ENCODE measurements at regions not wholly inside any gene's neighbourhood (a gene's known extent, or its start where the extent isn't known, plus 50 kb on each side); places are given as distances from the start of the nearest gene placed in this dataset.
"Not testable (repeated sequence)": the region's sequence is repeated elsewhere in the genome, so short reads cannot be mapped to it uniquely, and the experiment has no call there.

- Histone ChIP-seq H3K27ac (no peak overlapping the region), H3K4me2 (no peak overlapping the region), H3K27me3 (no peaks in the 10 kb centered on the region), H4K20me1 (no peaks in the 10 kb centered on the region), H3K9ac (no peak overlapping the region), H3K36me3 (no peaks in the 10 kb centered on the region), H3K4me3 (no peak overlapping the region), H3K4me1 (no peaks in the 10 kb centered on the region), H3K9me3 (replicated peaks in 1 of 11) (no peaks in the 10 kb centered on the region)
- TF ChIP-seq Cebpa-rat (IDR thresholded peaks at IDR 0.05) = no peak
Observed at GRCh38 chr6:94588301-94588700, 989.0 kb upstream of the MANEA start.

DNA sequence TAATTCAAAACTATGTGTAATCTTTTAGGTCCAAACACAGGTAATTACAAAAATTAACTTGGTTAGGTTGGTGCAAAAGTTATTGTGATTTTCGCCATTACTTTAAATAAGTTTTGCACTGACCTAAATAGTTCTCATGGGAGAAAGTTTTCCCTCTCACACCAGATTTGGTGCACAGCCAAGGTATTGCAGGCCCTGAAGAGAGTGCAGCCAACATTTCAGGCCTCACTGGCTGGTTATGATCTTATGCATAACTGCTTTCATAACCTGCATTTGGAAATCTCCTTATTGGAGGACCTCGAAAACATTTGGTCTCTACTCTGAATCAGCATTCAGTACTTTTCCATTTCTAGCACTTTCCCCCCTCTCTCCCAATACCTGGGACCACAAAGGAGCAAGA, 993.1 kb upstream of the MANEA start:
- Histone ChIP-seq H3K4me2 (no peak overlapping the region), H3K4me3 (no peak overlapping the region), H3K36me3 (no peaks in the 10 kb centered on the region), H3K27ac (no peak overlapping the region), H3K27me3 (no peaks in the 10 kb centered on the region), H3K9ac (no peak overlapping the region), H4K20me1 (no peaks in the 10 kb centered on the region), H3K9me3 (replicated peaks in 1 of 11) (no peaks in the 10 kb centered on the region), H3K4me1 (no peaks in the 10 kb centered on the region)
- no peak for TF ChIP-seq Cebpa-rat (IDR thresholded peaks at IDR 0.05)

DNA sequence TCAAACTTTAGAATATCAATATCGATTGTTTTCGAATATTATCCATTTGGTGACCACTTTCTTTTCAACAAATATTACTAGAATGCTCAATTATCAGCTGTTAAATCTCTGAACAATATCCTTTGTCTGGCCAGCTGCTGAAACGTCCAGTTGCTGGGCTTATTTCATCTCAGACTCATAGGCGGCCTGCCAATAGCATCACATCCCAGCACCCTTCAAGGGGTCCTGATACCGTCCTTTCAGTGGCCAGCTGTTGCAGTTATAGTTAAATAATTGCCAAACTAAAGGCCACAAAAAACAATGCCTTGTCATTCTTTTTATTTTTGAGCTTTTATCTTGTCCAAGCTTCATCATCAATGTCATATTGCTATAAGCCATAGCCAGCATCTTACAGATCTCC, 1006.8 kb upstream of the MANEA start:
- no peak for TF ChIP-seq Cebpa-rat (IDR thresholded peaks at IDR 0.05)

GRCh38 chr6:94562846-94563245, 1014.5 kb upstream of the MANEA start:
- H4K20me1 ChIP-seq = no peaks in the 10 kb centered on the region
- no peaks in the 10 kb centered on the region for H3K27me3 ChIP-seq
- H3K4me1 ChIP-seq = 0 out of 20 replicates have a peak, but pooled peaks cover 0 to 7% (median 0%) of the 10 kb centered on the region in 10 experiments
- TF ChIP-seq Cebpa-rat (IDR thresholded peaks at IDR 0.05) = no peak
- no peak overlapping the region for H3K9ac ChIP-seq
- no peaks in the 10 kb centered on the region for H3K36me3 ChIP-seq
- no peaks in the 10 kb centered on the region for H3K9me3 ChIP-seq (replicated peaks in 1 of 11)
- no peak overlapping the region for H3K27ac ChIP-seq
- H3K4me3 ChIP-seq = no peak overlapping the region
- no peak overlapping the region for H3K4me2 ChIP-seq

More for the DNA sequence above, 1006.8 kb upstream of the MANEA start:
- no peak overlapping the region for H3K4me2 ChIP-seq
- H3K27ac ChIP-seq = no peak overlapping the region
- H3K4me1 ChIP-seq = no peaks in the 10 kb centered on the region
- H3K4me3 ChIP-seq = no peak overlapping the region
- H3K27me3 ChIP-seq = no peaks in the 10 kb centered on the region
- H3K9me3 ChIP-seq (replicated peaks in 1 of 11) = no peaks in the 10 kb centered on the region
- no peaks in the 10 kb centered on the region for H3K36me3 ChIP-seq
- no peaks in the 10 kb centered on the region for H4K20me1 ChIP-seq
- no peak overlapping the region for H3K9ac ChIP-seq

- H3K9ac ChIP-seq = no peak overlapping the region
- H3K4me2 ChIP-seq = no peak overlapping the region
- 0 out of 20 replicates have a peak, but pooled peaks cover 0 to 7% (median 0%) of the 10 kb centered on the region in 10 experiments for H3K4me1 ChIP-seq
- no peaks in the 10 kb centered on the region for H3K9me3 ChIP-seq (replicated peaks in 1 of 11)
- H3K27ac ChIP-seq = no peak overlapping the region
- TF ChIP-seq Cebpa-rat (IDR thresholded peaks at IDR 0.05) = no peak
- H3K27me3 ChIP-seq = no peaks in the 10 kb centered on the region
- H3K4me3 ChIP-seq = no peak overlapping the region
- no peaks in the 10 kb centered on the region for H3K36me3 ChIP-seq
- no peaks in the 10 kb centered on the region for H4K20me1 ChIP-seq
Observed at GRCh38 chr6:94559829-94560537, 1017.4 kb upstream of the MANEA start.

- not testable (repeated sequence) for H3K27me3 ChIP-seq; H3K4me2 ChIP-seq; H3K27ac ChIP-seq; H3K4me1 ChIP-seq; H3K9me3 ChIP-seq (replicated peaks in 1 of 11); H3K9ac ChIP-seq; H4K20me1 ChIP-seq; H3K36me3 ChIP-seq; H3K4me3 ChIP-seq
Observed at GRCh38 chr6:94557207-94557606, 1020.1 kb upstream of the MANEA start.

DNA sequence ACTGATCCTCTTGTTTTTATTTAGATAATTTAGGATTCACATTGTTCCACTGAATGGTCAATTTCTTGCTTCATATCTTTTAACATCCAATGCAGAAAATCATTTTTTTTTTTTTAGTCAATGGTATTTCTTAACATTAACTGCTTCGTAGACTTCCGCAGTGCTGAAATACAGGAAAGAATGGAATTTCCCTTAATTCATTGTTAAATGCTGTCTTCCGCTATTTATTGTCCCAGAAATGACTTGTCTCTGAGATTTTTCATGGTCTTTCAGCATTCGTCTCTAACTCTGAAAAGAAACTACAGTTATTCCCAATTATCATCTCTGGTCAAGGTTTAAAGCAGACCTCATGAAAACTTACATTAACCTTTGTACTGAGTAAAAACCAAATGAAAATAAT, 1029.1 kb upstream of the MANEA start:
- TF ChIP-seq Cebpa-rat (IDR thresholded peaks at IDR 0.05) = no peak
- no peaks in the 10 kb centered on the region for H4K20me1 ChIP-seq
- no peak overlapping the region for H3K4me2 ChIP-seq
- no peaks in the 10 kb centered on the region for H3K4me1 ChIP-seq
- no peaks in the 10 kb centered on the region for H3K36me3 ChIP-seq
- no peaks in the 10 kb centered on the region for H3K27me3 ChIP-seq
- no peak overlapping the region for H3K9ac ChIP-seq
- H3K4me3 ChIP-seq = no peak overlapping the region
- H3K9me3 ChIP-seq (replicated peaks in 1 of 11) = no peaks in the 10 kb centered on the region
- no peak overlapping the region for H3K27ac ChIP-seq

DNA sequence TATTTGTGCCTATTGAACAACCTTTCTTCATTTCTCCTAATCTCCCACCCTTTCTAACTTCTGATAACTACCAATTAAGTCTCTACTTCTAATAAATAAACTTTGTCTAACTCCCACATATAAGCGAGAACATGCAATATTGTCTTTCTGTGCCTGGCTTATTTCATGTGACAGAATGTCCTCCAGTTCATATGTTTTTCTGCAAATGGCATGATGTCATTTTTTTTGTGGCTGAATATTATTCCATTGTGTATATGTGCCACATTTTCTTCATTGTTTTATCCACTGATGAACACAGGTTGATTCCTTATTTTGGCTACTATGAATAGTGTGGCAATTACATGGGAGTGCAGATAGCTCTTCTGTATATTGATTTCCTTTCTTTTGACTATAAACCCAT, 1041.5 kb upstream of the MANEA start:
- no peak overlapping the region for H3K9ac ChIP-seq
- H3K27ac ChIP-seq = no peak overlapping the region
- no peaks in the 10 kb centered on the region for H3K27me3 ChIP-seq
- no peak overlapping the region for H3K4me2 ChIP-seq
- no peaks in the 10 kb centered on the region for H4K20me1 ChIP-seq
- TF ChIP-seq Cebpa-rat (IDR thresholded peaks at IDR 0.05) = no peak
- H3K4me1 ChIP-seq = 0 out of 20 replicates have a peak, but pooled peaks cover 0 to 4% (median 0%) of the 10 kb centered on the region in 10 experiments
- no peaks in the 10 kb centered on the region for H3K36me3 ChIP-seq
- H3K4me3 ChIP-seq = no peak overlapping the region
- peaks cover 0 to 29% (median 15%) of the 10 kb centered on the region in 11 experiments; a peak in 14 of 22 replicates for H3K9me3 ChIP-seq (replicated peaks in 1 of 11)

GRCh38 chr6:94511502-94512088, 1065.7 kb upstream of the MANEA start:
- Histone ChIP-seq H3K4me1 (no peaks in the 10 kb centered on the region), H3K36me3 (no peaks in the 10 kb centered on the region), H3K27me3 (no peaks in the 10 kb centered on the region), H3K4me2 (no peak overlapping the region), H3K9ac (no peak overlapping the region), H4K20me1 (no peaks in the 10 kb centered on the region), H3K27ac (no peak overlapping the region), H3K9me3 (replicated peaks in 1 of 11) (no peaks in the 10 kb centered on the region), H3K4me3 (no peak overlapping the region)
- TF ChIP-seq Cebpa-rat (IDR thresholded peaks at IDR 0.05) = no peak

- Histone ChIP-seq H3K27ac (no peak overlapping the region), H3K36me3 (no peaks in the 10 kb centered on the region), H3K4me3 (no peak overlapping the region), H3K4me2 (no peak overlapping the region), H3K9me3 (replicated peaks in 1 of 11) (no peaks in the 10 kb centered on the region), H3K9ac (no peak overlapping the region), H4K20me1 (no peaks in the 10 kb centered on the region), H3K27me3 (no peaks in the 10 kb centered on the region), H3K4me1 (no peaks in the 10 kb centered on the region)
- no peak for TF ChIP-seq Cebpa-rat (IDR thresholded peaks at IDR 0.05)
Observed at GRCh38 chr6:94510877-94511276, 1066.5 kb upstream of the MANEA start.
